ENCODE measurements at regions not wholly inside any gene's neighbourhood (a gene's known extent, or its start where the extent isn't known, plus 50 kb on each side); places are given as distances from the start of the nearest gene placed in this dataset.
"Not testable (repeated sequence)": the region's sequence is repeated elsewhere in the genome, so short reads cannot be mapped to it uniquely, and the experiment has no call there.

GRCh38 chr3:84685467-84685866 lies 273.3 kb upstream of the CADM2 start:
- DNase-seq = no peak
- H3K27me3 ChIP-seq = no peaks in the 10 kb centered on the region
- H3K4me3 ChIP-seq = no peak overlapping the region
- no peak for TF ChIP-seq EP300 (IDR thresholded peaks at IDR 0.05)
- TF ChIP-seq POLR2A (IDR thresholded peaks at IDR 0.05) = no peak
- TF ChIP-seq CTCF (IDR thresholded peaks at IDR 0.05) = no peak
- H3K4me1 ChIP-seq (ENCODE audit: insufficient read depth) = no peaks in the 10 kb centered on the region
- intact Hi-C loops (cut with DNase I) = no loop called here
- H3K9me3 ChIP-seq = no peaks in the 10 kb centered on the region
- no peak overlapping the region for H3K27ac ChIP-seq
- whole genome bisulfite sequencing, 3 donors = 80 to 97% (median 95%) methylated on average over 3 of the region's 3 CpGs
- no peaks in the 10 kb centered on the region for H3K36me3 ChIP-seq

- Histone ChIP-seq H3K4me1 (ENCODE audit: insufficient read depth) (no peaks in the 10 kb centered on the region), H3K36me3 (no peaks in the 10 kb centered on the region), H3K27me3 (no peaks in the 10 kb centered on the region), H3K9me3 (no peaks in the 10 kb centered on the region), H3K4me3 (no peak overlapping the region), H3K27ac (no peak overlapping the region)
- intact Hi-C loops (cut with DNase I) = no loop called here
- DNase-seq = no peak
- TF ChIP-seq POLR2A (IDR thresholded peaks at IDR 0.05) (no peak), CTCF (IDR thresholded peaks at IDR 0.05) (no peak), EP300 (IDR thresholded peaks at IDR 0.05) (no peak)
- WGBS, 3 donors = 67 to 79% (median 69%) methylated on average over 2 of the region's 2 CpGs
Measured at GRCh38 chr3:84692261-84692660, 266.5 kb upstream of the CADM2 start.

GRCh38 chr3:84710288-84710687 lies 248.5 kb upstream of the CADM2 start:
- H3K36me3 ChIP-seq; H3K9me3 ChIP-seq; DNase-seq; H3K4me3 ChIP-seq; H3K27ac ChIP-seq; intact Hi-C loops (cut with DNase I); H3K27me3 ChIP-seq; H3K4me1 ChIP-seq (ENCODE audit: insufficient read depth): not testable (repeated sequence)
- WGBS, 3 donors = 46 to 65% (median 50%) methylated on average over 1 of the region's 1 CpG

- intact Hi-C loops (cut with DNase I) = no loop called here
- 50 to 66% (median 58%) methylated on average over 3 of the region's 3 CpGs for WGBS, 3 donors
Measured at GRCh38 chr3:84717894-84718293, 240.9 kb upstream of the CADM2 start.

GRCh38 chr3:84724877-84725276 lies 233.9 kb upstream of the CADM2 start:
- WGBS, 3 donors = 75 to 87% (median 85%) methylated on average over 4 of the region's 4 CpGs
- intact Hi-C loops (cut with DNase I) = no loop called here

More at GRCh38 chr3:84717894-84718293, 240.9 kb upstream of the CADM2 start:
- Histone ChIP-seq H3K9me3 (no peaks in the 10 kb centered on the region), H3K36me3 (no peaks in the 10 kb centered on the region), H3K4me3 (no peak overlapping the region), H3K4me1 (ENCODE audit: insufficient read depth) (no peaks in the 10 kb centered on the region), H3K27ac (no peak overlapping the region), H3K27me3 (no peaks in the 10 kb centered on the region)
- TF ChIP-seq CTCF (IDR thresholded peaks at IDR 0.05) (no peak), EP300 (IDR thresholded peaks at IDR 0.05) (no peak), POLR2A (IDR thresholded peaks at IDR 0.05) (no peak)
- DNase-seq = no peak

More at GRCh38 chr3:84724877-84725276, 233.9 kb upstream of the CADM2 start:
- H3K36me3 ChIP-seq = no peaks in the 10 kb centered on the region
- no peak for TF ChIP-seq POLR2A (IDR thresholded peaks at IDR 0.05)
- no peak for TF ChIP-seq CTCF (IDR thresholded peaks at IDR 0.05)
- TF ChIP-seq EP300 (IDR thresholded peaks at IDR 0.05) = no peak
- no peak overlapping the region for H3K4me3 ChIP-seq
- DNase-seq = no peak
- no peak overlapping the region for H3K27ac ChIP-seq
- H3K4me1 ChIP-seq (ENCODE audit: insufficient read depth) = no peaks in the 10 kb centered on the region
- H3K27me3 ChIP-seq = no peaks in the 10 kb centered on the region
- H3K9me3 ChIP-seq = no peaks in the 10 kb centered on the region
